GM19238 (cell line): ENCODE measurements at regions not wholly inside any gene's neighbourhood (a gene's known extent, or its start where the extent isn't known, plus 50 kb on each side); places are given as distances from the start of the nearest gene placed in this dataset.
"Not testable (repeated sequence)": the region's sequence is repeated elsewhere in the genome, so short reads cannot be mapped to it uniquely, and the experiment has no call there.

Experiments used
- DNase-seq: peaks from one replicate; pipeline ENCODE4 v3.0.0; 2011; ENCODE audit warnings: low spot score; ENCODE audit not compliant: insufficient read length

DNA sequence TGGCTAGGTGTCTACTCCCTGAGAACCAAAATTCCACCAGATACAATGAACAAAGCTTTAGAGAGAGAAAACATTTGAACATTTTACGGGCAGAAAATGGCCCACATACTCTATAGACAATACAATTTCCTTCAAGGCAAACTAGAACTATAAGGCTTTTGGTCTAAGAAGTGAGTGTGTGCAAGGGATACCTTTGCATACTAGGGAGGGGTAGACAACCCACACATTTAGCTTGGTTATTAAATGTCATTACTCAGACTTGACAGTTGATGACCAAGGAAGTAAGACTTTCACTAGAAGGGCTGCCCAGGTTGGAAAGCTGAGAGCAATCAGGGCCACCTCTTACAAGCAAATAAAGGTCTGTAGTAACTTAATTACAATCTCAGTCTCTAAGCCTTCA, 64.0 kb upstream of the PLEKHM1 start:
- DNase-seq: not testable (repeated sequence)

DNA sequence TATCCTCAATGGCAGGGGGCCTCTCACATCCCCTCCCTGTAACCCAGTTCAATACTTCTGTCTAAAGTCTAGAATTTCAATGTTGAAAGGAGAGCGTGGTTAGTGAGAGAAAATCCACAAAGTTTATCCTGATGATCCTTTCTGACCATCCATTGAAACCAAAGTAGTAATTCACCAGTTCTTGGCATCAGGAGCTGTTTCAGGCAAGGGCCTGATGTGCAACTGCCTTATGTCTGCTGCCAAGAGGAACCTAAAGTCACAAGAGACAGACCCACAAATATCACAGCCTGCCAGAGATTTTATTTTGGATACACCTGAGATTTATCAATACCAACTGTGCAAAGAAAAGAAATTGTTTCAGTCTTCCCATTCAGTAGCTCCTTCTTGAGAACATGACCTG, 68.3 kb upstream of the PLEKHM1 start:
- not testable (repeated sequence) for DNase-seq

DNA sequence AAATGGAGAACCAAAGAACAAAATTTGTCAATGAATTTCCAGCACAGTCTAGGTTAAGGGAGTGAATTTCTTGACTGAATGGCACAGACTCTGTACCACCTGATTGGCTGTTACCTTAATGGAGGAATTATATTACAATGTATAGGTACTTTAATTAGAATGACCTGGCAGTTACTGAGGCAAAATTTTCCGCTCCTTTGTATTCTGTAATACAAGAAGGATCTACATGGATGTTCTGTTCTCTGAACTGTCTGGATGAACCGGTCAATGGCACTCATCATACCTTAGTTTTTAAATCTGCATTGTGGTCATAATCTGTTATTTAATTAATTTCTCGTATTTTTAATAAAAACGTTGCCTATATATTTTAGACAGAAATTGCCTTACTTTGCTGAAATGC, 72.3 kb upstream of the PLEKHM1 start:
- not testable (repeated sequence) for DNase-seq

DNA sequence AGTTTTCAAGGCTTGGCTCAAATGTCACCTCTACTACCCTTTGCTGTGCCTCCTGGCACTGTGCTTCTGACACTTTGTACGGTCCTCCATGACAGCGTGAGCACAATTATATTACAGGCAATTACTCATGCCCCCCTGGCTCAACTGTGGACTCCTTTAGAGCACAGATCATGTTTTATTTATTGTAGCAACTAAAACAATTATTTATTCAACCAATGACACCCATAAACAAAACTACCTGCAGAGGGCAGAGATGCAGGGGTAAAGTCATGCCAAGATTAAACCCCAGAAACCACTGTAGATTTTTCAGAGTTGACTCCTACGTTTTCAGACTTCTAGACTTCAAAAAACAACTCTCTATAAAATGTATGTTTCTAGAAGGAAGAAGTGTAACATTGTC, 72.8 kb upstream of the PLEKHM1 start:
- not testable (repeated sequence) for DNase-seq

DNA sequence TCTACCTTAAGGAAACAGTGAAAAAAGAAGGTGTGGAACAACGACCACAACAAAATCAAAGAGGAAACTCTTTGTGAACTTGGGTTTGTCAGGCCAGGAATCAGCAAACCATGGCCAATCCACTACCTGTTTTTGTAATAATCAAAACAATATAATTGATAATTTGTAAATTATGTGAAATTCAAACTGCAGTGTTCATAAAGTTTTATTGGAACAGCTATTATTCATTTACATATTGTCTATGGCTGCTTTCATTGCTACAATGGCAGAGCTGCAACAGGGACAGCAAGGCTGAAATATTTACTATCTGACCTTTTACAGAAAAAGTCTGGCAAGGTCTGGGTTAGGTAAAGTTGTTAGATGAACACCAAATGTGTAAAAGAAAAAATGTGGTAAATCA, 77.8 kb upstream of the PLEKHM1 start:
- DNase-seq: not testable (repeated sequence)

DNA sequence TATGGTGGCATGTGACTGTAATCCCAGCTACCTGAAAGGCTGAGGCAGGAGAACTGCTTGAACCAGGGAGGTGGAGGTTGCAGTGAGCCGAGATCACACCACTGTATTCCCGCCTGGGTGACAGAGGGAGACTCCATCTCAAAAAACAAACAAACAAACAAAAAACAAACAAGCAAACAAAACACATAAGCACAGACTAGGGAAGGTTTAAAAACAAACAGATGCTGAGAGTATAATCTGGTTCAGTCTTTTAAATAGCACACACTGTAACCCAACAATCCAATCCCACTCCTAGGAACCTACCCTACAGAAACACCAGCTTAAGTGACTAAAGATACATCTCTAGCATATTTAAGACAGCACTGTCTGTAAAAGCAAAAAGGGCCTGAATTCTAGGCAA, 82.8 kb upstream of the PLEKHM1 start:
- DNase-seq: not testable (repeated sequence)

DNA sequence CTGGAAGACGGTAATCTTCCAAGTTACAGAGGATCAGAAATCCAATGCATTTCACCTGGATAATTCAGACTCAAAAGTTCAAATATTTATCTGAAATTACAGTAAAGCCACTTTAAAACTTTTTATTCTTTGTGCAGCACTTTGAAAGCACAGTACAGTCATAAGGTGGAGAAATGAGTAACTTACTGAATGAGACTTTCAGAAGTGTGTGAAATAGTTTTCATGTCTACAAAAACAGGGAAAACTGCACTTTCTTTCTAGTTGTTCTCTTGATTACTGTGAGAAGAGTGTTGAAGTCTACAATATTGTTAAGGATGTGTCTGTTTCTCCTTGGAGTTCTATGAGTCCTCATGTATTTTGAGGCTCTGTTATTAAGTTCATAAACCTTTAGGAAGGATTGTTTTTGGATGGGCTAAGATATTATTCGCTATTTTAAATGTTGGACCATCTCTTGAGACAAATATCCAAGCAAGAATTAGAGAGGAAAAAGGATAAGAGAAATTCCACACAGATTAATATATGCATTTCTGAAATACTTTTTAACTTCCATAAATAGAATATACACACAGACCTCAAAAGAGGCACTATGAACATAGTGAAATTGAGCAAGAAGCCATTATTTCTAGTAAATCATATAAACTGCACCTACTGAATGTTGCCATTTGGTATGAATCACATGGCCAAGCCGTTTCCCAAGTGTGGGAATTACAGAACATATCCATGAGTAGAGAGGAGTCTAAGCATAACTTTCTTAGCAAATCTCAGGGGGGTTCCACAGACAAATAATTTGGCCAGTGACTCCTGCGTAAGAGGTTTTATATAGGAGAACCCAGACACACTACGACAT, 83.6 kb upstream of the PLEKHM1 start:
- DNase-seq: no peak

DNA sequence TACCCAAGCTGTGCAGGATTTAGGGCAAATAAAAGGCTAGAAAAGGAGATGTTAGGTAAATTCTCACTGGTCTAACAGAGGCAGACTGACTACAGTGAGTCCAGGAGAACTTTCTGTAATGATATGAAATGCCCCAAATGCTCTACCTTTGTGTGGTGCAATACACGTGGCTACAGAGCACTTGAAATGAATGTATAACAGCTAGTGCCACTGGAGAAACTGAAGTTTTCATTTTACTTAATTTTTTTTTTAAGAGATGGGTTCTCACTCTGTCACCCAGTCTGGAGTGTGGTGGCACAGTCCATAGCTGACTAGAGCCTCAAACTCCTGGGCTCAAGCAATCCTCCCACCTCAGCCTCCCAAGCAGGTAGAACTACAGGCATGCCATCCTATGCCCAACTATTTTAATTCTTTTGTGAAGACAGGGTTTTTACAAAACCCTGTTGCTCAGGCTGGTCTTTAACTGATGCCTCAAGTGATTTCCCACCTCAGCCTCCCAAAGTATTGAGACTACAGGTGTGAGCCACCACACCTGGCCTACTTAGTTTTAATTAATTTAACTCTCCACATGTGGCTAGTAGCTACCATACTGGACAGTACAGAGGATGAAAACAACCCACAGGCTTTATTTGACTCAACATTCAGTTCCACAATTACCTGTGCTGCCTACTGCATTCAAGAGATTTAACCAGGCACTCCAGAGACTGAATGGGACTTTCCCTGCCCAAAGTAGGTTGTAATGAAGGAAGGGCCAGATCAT, 84.8 kb upstream of the PLEKHM1 start:
- DNase-seq: no peak

DNA sequence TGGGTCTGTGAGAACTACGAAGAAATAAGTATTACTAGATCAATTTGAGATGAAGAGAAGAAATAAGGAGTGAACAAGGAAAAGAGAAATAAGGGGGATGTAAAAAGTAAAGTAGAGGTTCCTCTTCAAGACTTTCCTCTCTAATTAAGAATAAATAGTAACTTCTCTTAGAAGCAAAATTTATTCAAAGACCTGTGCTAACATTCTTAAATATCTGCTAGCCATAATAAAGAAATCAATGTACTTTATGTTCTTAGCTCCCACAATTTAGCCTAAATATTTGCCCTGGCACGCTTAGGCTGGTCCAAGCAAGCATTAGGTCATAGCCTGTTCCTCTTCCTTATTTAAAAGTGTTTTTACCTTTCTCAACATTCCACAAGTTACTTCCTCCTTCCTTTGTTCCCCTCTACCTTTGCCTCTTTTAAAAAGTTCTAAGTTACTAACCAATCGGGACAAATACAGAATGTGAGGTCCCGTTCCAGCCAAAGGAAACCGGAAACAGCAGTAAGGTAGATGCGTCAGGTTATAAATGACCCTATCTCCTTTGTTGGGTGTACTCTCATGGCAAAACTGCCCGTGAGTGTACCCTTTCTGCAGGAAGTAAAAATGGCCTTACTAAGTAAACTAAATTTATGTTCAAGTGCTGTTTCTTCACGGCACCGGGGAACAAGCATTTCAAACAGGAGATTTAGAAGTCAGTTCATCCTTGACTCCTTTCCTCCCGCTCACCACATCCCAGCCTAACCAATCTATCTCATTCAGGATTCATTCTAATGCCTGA, 86.2 kb upstream of the PLEKHM1 start:
- not testable (repeated sequence) for DNase-seq

DNA sequence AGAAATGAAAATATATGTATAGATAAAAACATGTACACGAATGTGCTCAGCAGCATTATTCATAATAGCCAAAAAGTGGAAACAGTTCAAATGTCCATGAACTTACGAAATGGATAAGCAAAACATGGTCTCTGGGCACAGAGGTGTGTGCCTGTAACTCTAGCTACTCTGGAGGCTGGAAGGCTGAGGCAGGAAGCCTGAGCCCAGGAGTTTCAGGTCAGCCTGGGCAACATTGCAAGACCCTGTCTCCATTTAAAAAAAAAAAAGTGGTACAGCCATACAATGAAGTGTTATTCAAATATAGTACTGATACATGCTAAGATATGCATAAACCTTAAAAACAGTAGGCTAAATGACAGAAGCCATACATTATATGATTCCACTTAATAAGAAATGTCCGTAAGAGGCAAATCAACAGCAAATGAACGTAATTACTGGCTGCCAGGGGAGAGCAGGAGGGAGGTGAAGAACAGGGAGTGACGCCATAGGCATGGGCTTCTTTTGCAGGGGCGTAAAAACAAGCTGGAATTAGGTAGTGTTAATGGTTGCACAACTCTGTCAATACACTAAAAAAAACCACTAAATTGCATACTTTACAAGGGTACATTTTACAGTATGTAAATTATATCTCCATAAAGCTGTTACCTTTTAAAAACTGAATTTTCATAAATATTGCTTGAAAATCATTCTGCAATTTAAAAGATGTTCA, 87.2 kb upstream of the PLEKHM1 start:
- no peak for DNase-seq

DNA sequence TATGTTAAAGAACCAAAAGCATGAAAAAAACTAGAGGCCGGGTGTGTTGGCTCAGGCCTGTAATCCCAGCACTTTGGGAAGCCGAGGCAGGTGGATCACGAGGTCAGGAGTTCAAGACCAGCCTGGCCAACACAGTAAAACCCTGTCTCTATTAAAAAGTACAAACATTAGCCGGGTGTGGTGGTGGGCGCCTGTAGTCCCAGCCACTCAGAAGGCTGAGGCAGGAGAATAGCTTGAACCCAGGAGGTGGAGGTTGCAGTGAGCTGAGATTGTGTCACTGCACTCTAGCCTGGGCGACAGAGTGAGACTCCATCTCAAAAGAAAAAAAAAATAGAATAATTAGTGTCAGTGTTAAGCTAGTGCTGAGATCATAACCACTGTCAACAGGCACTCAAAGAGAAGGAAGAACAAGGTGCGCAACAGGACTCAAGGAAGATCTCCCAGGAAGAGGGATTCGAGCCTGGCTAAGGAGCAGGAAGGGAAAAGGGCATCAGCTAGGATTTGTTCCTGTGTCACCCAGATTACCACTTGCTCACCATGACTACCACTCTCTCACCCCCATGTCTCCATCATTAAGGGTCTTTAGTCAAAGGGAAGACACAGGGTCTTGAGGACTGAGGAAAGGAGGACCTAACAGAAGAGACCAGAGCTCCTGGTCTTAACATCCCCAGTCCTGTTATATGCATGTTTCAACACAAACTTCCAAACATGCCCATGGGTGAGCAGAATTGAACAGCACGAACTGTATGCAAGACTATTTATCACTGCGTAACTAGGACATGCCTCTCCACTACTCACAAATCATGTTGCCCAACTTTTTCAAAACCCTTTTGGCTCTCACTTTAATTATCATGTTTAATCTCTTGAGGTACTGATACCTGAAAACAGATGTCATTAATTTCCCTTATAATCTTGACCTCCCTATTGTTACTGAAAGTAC, 88.3 kb upstream of the PLEKHM1 start:
- DNase-seq: no peak

DNA sequence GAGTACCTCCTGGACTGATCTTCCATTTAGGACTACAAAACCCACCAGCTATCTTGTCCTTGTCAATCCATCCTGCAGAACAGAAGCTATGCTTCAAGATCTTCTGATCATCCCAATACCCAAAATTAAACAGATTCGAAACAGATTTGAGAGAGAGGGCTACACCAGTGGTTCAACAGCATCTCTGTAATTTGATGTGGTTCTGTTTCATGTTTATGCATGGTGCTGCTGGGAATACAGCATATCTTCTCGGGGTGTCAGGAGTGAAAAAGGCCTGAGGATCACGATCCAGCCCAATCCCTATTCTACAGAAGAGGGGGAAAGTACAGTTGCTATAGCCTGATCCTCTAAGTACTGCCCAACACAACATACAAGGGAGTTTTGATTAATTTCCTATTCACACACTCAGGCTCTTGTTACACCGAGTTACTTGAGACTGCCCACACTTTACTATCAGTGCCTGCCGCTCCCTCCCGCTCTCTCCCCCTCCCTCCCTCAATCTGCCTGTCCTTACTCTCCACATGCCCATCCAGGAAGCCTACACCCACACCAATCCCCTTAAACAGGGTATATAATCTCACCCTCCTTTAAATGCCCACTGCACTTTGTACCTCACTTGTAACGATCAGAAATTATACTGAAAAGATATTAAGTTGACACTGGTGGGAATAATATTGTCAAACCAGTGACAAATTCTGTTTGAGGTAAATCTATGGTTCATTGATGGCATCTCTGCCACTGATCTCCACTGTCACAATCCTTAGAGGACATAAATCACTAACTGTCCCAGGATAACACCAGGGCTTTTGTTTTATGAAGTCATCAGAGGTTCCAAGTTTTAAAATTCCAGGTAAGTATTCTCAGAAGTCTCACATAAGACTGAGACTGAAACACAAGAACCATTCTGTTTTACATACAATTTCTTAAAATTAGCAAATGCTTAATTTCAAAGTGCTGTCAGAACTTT, 89.3 kb upstream of the PLEKHM1 start:
- DNase-seq: no peak

DNA sequence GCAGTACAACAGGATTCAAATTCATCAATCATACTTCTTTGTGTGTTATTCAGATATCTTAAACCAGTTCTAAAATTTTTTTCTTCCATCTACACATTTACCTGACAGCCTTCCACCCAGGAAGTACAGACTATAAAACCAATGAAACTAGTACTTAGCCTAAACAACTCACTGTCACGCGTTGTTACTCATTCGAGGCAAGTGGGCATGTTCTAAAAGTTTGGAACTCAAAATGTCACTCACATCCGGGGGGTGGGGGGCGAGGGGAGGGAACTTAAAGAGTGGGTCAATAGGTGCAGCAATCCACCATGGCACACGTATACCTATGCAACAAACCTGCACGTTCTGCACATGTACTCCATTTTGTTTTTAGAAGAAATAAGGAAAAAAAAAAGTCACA, 90.4 kb upstream of the PLEKHM1 start:
- DNase-seq: no peak

DNA sequence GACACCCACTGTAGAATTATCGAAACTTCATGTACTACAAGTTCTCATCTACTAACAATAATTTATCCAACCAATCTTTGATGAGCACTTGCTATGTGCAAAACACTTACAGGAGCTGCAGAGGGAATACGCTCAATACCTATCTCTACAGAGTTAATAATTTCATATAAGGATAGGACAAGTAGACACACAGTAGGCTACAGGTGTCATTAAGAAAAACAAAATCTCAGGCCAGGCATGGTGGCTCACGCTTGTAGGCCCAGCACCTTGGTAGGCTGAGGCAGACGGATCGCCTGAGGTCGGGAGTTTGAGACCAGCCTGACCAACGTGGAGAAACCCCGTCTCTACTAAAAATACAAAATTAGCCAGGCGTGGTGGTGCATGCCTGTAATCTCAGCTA, 91.3 kb upstream of the PLEKHM1 start:
- DNase-seq: no peak

DNA sequence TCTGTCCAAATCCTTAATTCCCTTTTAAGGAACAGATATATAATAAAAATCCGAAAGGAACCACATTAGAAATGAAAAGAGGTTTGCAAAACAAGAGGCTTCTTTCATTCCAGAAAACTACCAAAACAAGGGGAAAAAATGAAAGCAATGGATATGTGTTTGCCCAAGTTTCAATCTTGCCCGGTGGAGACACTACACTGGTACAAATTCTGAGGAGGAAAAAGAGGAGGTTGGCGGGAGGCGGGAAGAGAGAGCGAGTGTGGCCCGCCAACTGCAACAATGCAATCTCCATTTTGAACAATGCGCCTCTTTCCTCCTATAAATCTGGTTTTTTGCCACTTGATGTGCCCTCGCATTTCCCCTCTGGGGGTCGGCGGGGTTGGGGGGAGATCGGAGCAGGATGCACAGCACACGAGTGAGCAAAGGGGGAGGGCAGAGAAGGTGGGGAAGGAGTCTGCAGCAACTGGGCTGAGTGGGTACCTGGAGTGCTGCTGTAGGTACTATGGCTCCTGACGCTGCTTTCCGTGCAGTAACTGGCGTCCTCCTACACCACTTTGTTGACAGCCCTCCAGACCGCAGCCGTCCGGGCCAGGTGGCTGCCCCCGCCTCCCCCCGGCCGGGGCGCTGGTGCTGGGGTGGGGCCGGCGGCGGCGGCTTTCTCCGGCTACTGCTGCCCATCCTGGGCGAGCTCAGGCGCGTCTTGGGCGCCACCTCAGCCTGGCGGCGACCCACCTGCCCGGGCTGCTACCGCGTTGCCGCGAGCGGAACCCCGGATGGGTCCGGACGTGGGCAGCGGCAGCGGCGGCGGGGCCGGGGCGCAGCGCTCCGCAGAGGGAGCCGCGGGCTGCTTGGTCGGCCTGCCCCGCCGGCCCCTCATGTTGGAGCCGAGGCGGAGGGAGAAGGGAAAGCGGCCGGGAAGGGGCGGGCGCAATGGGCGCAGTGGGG, 93.8 kb upstream of the PLEKHM1 start:
- peak; percentile 52 for DNase-seq

DNA sequence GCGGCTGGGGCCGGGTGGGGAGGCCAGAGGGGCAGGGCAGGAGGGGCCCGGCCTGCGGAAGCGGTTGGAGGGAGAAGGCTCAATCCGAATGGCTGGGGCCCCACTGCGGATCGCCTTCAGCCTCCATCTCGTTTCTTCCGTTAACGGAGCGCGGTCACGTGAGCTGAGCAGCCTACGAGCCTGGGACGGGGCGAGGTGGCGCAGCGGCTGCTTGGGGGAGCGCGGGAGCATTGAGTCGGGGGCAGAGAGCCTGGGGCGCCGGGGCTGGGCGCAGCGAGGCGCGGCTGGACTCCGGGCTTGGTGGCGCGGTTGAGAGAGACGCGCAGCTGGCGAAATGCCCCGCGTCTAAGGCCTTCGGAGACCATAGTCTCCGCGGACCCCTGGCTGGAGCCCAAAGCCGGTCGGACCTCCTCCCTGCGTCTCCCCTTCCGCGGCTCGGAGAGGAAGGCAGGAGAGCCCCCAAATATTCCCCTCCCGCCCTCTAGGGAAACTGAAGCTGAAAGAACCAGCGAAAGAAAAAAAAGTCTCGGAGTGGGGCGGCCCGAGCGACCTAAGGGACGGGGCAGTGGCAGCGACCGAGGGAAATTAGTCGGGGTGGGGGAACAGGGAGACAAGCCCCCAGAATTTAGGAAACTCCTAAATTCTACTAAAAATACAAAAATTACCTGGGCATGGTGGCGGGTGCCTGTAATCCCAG, 94.7 kb upstream of the PLEKHM1 start:
- peak; percentile 58 for DNase-seq
